ENCODE measurements at regions not wholly inside any gene's neighbourhood (a gene's known extent, or its start where the extent isn't known, plus 50 kb on each side); places are given as distances from the start of the nearest gene placed in this dataset.

GRCh38 chr13:60282186-60282585 is 114.8 kb upstream of the TDRD3 start:
- TF ChIP-seq CTCF (IDR thresholded peaks at IDR 0.05; ENCODE audit: low read depth, low read length) (no peak), POLR2A (IDR thresholded peaks at IDR 0.05; ENCODE audit: extremely low read depth, insufficient read length) (no peak), MYC (IDR thresholded peaks at IDR 0.05; ENCODE audit: low read depth, low read length) (no peak)
